Mucosa of rectum (tissue), 2 donors: ENCODE measurements at regions not wholly inside any gene's neighbourhood (a gene's known extent, or its start where the extent isn't known, plus 50 kb on each side); places are given as distances from the start of the nearest gene placed in this dataset.
"Not testable (repeated sequence)": the region's sequence is repeated elsewhere in the genome, so short reads cannot be mapped to it uniquely, and the experiment has no call there.

Experiments used
- H3K27ac ChIP-seq, 2 donors: one replicate each; pipeline ENCODE4 v1.7.0; 2013; ENCODE audit warnings: inconsistent platforms in 2 of 2, low read depth in 2 of 2, low read length in 2 of 2
- H3K27me3 ChIP-seq, 2 donors: one replicate each; pipeline ENCODE4 v1.7.0; 2013; ENCODE audit warnings: low read length in 2 of 2; ENCODE audit not compliant: control insufficient read depth in 2 of 2, insufficient read depth in 2 of 2
- H3K36me3 ChIP-seq, 2 donors: one replicate each; pipeline ENCODE4 v1.7.0; 2013; ENCODE audit warnings: low read length in 2 of 2; ENCODE audit not compliant: control insufficient read depth in 2 of 2, insufficient read depth in 2 of 2
- H3K4me1 ChIP-seq, 2 donors: one replicate each; pipeline ENCODE4 v1.7.0; 2013; ENCODE audit warnings: low read length in 2 of 2, mild to moderate bottlenecking in 1 of 2; ENCODE audit not compliant: control insufficient read depth in 2 of 2, insufficient read depth in 2 of 2
- H3K4me3 ChIP-seq, 2 donors: one replicate each; pipeline ENCODE4 v1.7.0; 2013; ENCODE audit warnings: low read length in 2 of 2
- H3K9ac ChIP-seq, 2 donors: one replicate each; pipeline ENCODE4 v1.7.0; 2013; ENCODE audit warnings: low read length in 2 of 2, low read depth in 1 of 2, mild to moderate bottlenecking in 1 of 2
- H3K9me3 ChIP-seq, 2 donors: one replicate each; pipeline ENCODE4 v1.7.0; 2013; ENCODE audit warnings: low read length in 2 of 2; ENCODE audit not compliant: control insufficient read depth in 2 of 2
- donor health status: healthy.
- donor health status: Normal muscosa, but diverticular disease.

GRCh38 chr4:79121875-79122358 lies 182.7 kb upstream of the PAQR3 start:
- Histone ChIP-seq H3K9ac (no peak overlapping the region), H3K27me3 (no peaks in the 10 kb centered on the region), H3K4me1 (no peaks in the 10 kb centered on the region), H3K36me3 (no peaks in the 10 kb centered on the region), H3K4me3 (no peak overlapping the region), H3K9me3 (peaks cover 2 to 4% of the 10 kb centered on the region in 2 donors), H3K27ac (no peak overlapping the region)

- Histone ChIP-seq H3K36me3 (no peaks in the 10 kb centered on the region), H3K4me1 (no peaks in the 10 kb centered on the region), H3K27me3 (no peaks in the 10 kb centered on the region), H3K4me3 (no peak overlapping the region), H3K9me3 (peaks cover 2 to 4% of the 10 kb centered on the region in 2 donors), H3K27ac (no peak overlapping the region), H3K9ac (no peak overlapping the region)
These were observed 182.0 kb upstream of the PAQR3 start for GRCh38 chr4:79121223-79121622.

- H3K27me3 ChIP-seq, H3K9me3 ChIP-seq, H3K4me3 ChIP-seq, H3K27ac ChIP-seq, H3K4me1 ChIP-seq, H3K36me3 ChIP-seq, H3K9ac ChIP-seq: not testable (repeated sequence)
These were observed 177.8 kb upstream of the PAQR3 start for GRCh38 chr4:79117051-79117450.

GRCh38 chr4:79107014-79107413 lies 167.8 kb upstream of the PAQR3 start:
- H3K36me3 ChIP-seq, result no peaks in the 10 kb centered on the region
- H3K9me3 ChIP-seq, result no peaks in the 10 kb centered on the region
- H3K9ac ChIP-seq, result no peak overlapping the region
- no peaks in the 10 kb centered on the region for H3K27me3 ChIP-seq
- no peak overlapping the region for H3K4me3 ChIP-seq
- H3K27ac ChIP-seq, result no peak overlapping the region
- H3K4me1 ChIP-seq, result no peaks in the 10 kb centered on the region

GRCh38 chr4:79088946-79089691 lies 149.9 kb upstream of the PAQR3 start:
- no peaks in the 10 kb centered on the region for H3K9me3 ChIP-seq

GRCh38 chr4:79087071-79087470 lies 147.8 kb upstream of the PAQR3 start:
- Histone ChIP-seq H3K27ac (no peak overlapping the region), H3K36me3 (no peaks in the 10 kb centered on the region), H3K9ac (no peak overlapping the region), H3K4me3 (no peak overlapping the region), H3K9me3 (no peaks in the 10 kb centered on the region), H3K4me1 (no peaks in the 10 kb centered on the region), H3K27me3 (no peaks in the 10 kb centered on the region)

More at GRCh38 chr4:79088946-79089691, 149.9 kb upstream of the PAQR3 start:
- Histone ChIP-seq H3K4me1 (no peaks in the 10 kb centered on the region), H3K9ac (no peak overlapping the region), H3K4me3 (no peak overlapping the region), H3K27me3 (no peaks in the 10 kb centered on the region), H3K36me3 (no peaks in the 10 kb centered on the region), H3K27ac (no peak overlapping the region)

- Histone ChIP-seq H3K4me3 (no peak overlapping the region), H3K27ac (no peak overlapping the region), H3K36me3 (no peaks in the 10 kb centered on the region), H3K27me3 (no peaks in the 10 kb centered on the region), H3K9me3 (no peaks in the 10 kb centered on the region), H3K4me1 (no peaks in the 10 kb centered on the region), H3K9ac (no peak overlapping the region)
These were observed 144.3 kb upstream of the PAQR3 start for GRCh38 chr4:79083406-79084010.

GRCh38 chr4:79082997-79083396 lies 143.8 kb upstream of the PAQR3 start:
- Histone ChIP-seq H3K4me1 (no peaks in the 10 kb centered on the region), H3K27me3 (no peaks in the 10 kb centered on the region), H3K4me3 (no peak overlapping the region), H3K27ac (no peak overlapping the region), H3K9me3 (no peaks in the 10 kb centered on the region), H3K9ac (no peak overlapping the region), H3K36me3 (no peaks in the 10 kb centered on the region)

- Histone ChIP-seq H3K36me3 (no peaks in the 10 kb centered on the region), H3K4me3 (no peak overlapping the region), H3K27me3 (no peaks in the 10 kb centered on the region), H3K9me3 (no peaks in the 10 kb centered on the region), H3K4me1 (no peaks in the 10 kb centered on the region), H3K27ac (no peak overlapping the region), H3K9ac (no peak overlapping the region)
These were observed 142.7 kb upstream of the PAQR3 start for GRCh38 chr4:79081973-79082372.

- no peaks in the 10 kb centered on the region for H3K9me3 ChIP-seq
- H3K4me3 ChIP-seq, result no peak overlapping the region
- H3K9ac ChIP-seq, result no peak overlapping the region
- no peaks in the 10 kb centered on the region for H3K4me1 ChIP-seq
- H3K27me3 ChIP-seq, result no peaks in the 10 kb centered on the region
- H3K36me3 ChIP-seq, result no peaks in the 10 kb centered on the region
- H3K27ac ChIP-seq, result no peak overlapping the region
These were observed 139.1 kb upstream of the PAQR3 start for GRCh38 chr4:79078339-79078738.
